ENCODE measurements at regions not wholly inside any gene's neighbourhood (a gene's known extent, or its start where the extent isn't known, plus 50 kb on each side); places are given as distances from the start of the nearest gene placed in this dataset.

- no peak overlapping the region for H3K27ac ChIP-seq (replicated peaks)
- H3K27me3 ChIP-seq (ENCODE audit: insufficient read depth, poor library complexity, severe bottlenecking), result no peaks in the 10 kb centered on the region
- no peak for DNase-seq (ENCODE audit: low read depth in 1 of 2, low spot score in 1 of 2)
- TF ChIP-seq REST (IDR thresholded peaks at IDR 0.05; ENCODE audit: insufficient replicate concordance, low read depth) (no peak), GABPA (IDR thresholded peaks at IDR 0.05; ENCODE audit: low read depth) (no peak), CTCF (IDR thresholded peaks at IDR 0.05; ENCODE audit: insufficient read depth, low read length) (no peak), POLR2AphosphoS5 (IDR thresholded peaks at IDR 0.05; ENCODE audit: low read depth) (no peak), SPI1 (IDR thresholded peaks at IDR 0.05; ENCODE audit: borderline replicate concordance, low read depth) (no peak)
- H3K4me3 ChIP-seq (replicated peaks; ENCODE audit: insufficient read depth, low read length), result no peak overlapping the region
Observed at GRCh38 chr15:37881237-37882013, 53.0 kb upstream of the TMCO5A start.

- Histone ChIP-seq H3K27me3 (ENCODE audit: insufficient read depth, poor library complexity, severe bottlenecking) (no peaks in the 10 kb centered on the region), H3K27ac (replicated peaks) (no peak overlapping the region), H3K4me3 (replicated peaks; ENCODE audit: insufficient read depth, low read length) (no peak overlapping the region)
- TF ChIP-seq SPI1 (IDR thresholded peaks at IDR 0.05; ENCODE audit: borderline replicate concordance, low read depth), result no peak
- no peak for TF ChIP-seq REST (IDR thresholded peaks at IDR 0.05; ENCODE audit: insufficient replicate concordance, low read depth)
- no peak for TF ChIP-seq POLR2AphosphoS5 (IDR thresholded peaks at IDR 0.05; ENCODE audit: low read depth)
- no peak for TF ChIP-seq GABPA (IDR thresholded peaks at IDR 0.05; ENCODE audit: low read depth)
- no peak for TF ChIP-seq CTCF (IDR thresholded peaks at IDR 0.05; ENCODE audit: insufficient read depth, low read length)
- no peak for DNase-seq (ENCODE audit: low read depth in 1 of 2, low spot score in 1 of 2)
Observed at GRCh38 chr15:37882640-37883039, 51.8 kb upstream of the TMCO5A start.

Data from HL-60 (cell line).